HG03045 (cell line): ENCODE measurements at regions not wholly inside any gene's neighbourhood (a gene's known extent, or its start where the extent isn't known, plus 50 kb on each side); places are given as distances from the start of the nearest gene placed in this dataset.
"Not testable (repeated sequence)": the region's sequence is repeated elsewhere in the genome, so short reads cannot be mapped to it uniquely, and the experiment has no call there.

Experiments used
- ATAC-seq: cut with Tn5 transposase; IDR thresholded peaks from one replicate; pipeline ENCODE4 v1.9.1; 2021; ENCODE audit warnings: mild to moderate bottlenecking, moderate library complexity; ENCODE audit not compliant: unreplicated experiment

- ATAC-seq: no peak
These were observed 1067.6 kb upstream of the ACVR2A start for GRCh38 chr2:146777181-146777580.

GRCh38 chr2:146776596-146776995 lies 1068.2 kb upstream of the ACVR2A start:
- no peak for ATAC-seq

DNA sequence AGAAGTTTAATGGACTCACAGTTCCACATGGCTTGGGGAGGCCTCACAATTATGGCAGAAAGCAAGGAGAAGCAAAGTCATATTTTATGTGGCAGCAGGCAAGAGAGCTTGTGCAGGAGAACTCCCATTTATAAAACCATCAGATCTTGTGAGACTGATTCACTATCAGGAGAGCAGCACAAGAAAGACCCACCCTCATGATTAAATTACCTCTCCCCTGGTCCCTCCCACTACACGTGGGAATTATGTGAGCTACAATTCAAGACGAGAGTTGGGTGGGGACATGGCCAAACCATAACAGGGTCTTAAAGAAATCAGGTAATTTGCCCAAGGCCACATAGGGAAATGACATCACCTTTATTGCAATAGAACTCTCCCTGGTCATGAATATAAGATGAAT lies 1073.3 kb upstream of the ACVR2A start:
- no peak for ATAC-seq

GRCh38 chr2:146764301-146764700 lies 1080.5 kb upstream of the ACVR2A start:
- no peak for ATAC-seq

- no peak for ATAC-seq
These were observed 1082.0 kb upstream of the ACVR2A start for GRCh38 chr2:146762786-146763185.

DNA sequence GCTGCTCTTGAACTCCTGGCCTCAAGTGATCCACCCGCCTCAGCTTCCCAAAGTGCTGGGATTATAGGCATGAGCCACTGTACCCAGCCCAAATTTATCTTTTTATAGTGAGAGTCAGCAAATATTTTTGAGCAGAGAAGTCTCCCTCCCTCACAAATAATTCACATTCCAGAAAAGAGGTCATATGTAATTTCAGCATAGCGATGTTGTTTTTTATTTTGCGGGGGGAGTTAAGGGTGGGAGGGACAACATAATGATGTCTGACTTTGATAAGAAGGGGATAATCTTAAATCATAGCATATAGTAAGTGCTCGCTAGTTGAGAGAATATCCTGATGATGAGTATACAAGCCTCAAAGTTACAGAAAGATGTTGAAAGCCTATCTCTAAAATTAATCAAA lies 1090.2 kb upstream of the ACVR2A start:
- no peak for ATAC-seq

DNA sequence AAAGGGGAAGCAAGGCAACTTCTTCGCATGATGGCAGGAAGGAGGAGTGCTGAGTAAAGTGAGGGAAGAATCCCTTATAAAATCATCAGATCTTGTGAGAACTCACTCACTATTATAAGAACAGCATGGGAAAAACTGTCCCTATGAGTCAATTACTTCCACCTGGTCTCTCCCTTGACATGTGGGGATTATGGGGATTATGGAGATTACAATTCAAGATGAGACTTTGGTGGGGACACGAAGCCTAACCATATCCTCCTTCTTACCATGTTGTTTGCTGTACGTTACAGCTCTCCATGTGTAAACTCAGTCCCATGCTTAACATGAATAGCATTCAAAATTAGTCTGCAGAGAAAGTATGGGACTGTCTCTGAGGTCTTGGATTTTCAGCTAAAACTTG lies 1096.8 kb upstream of the ACVR2A start:
- no peak for ATAC-seq

- ATAC-seq: no peak
These were observed 1103.6 kb upstream of the ACVR2A start for GRCh38 chr2:146741260-146741659.

DNA sequence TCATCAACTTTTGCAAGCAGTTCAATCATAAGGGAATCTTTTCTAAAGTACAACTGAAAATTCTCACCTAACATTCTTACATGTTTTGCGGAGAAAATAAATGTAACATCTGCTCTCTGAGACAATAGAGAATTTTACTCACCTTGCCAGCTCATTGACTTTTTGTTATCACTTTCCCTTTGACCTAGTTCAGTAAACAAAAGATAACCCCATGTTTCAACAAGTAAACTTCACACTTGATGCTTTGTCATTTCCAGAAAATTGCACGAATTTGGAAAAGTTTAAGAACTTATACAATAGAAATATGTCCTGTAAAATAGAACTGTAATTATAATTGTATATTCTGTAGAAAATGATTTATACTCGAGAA lies 1110.0 kb upstream of the ACVR2A start:
- ATAC-seq: no peak

DNA sequence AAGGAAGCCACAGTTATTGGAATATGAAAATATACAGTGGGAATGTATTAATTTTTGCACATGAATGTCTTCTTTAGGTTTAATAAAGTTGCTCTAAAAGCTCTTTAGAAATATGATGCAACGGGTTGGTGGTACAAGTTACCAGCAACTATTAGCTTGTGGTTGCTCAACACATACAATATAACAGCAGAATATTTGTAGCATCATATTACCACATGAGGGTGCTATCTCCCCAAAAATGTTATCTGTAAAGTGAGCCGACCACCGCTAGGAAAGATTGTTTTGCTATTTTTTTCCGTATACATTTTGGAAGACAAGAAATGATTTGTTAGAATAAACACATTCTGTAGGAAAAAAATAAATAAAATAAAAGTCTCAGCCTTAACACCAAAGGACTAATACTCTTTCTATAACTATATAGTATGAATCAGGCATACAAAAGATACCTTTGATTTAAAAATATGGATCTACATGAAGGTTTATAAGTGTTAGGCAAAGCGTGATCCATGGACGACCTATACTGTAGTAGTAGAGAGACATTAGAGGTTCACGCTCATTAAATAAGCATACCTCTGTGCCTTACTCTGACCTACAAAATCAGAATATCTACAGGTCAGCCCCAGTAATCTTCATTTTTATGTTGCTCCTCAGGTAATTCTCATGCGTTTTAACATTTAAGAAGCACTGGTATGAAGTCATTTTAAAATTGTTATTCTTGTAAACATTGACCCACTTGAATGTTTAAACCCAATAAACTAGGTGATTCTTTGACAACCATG lies 1110.6 kb upstream of the ACVR2A start:
- no peak for ATAC-seq

- ATAC-seq: no peak
These were observed 1113.9 kb upstream of the ACVR2A start for GRCh38 chr2:146730882-146731281.

DNA sequence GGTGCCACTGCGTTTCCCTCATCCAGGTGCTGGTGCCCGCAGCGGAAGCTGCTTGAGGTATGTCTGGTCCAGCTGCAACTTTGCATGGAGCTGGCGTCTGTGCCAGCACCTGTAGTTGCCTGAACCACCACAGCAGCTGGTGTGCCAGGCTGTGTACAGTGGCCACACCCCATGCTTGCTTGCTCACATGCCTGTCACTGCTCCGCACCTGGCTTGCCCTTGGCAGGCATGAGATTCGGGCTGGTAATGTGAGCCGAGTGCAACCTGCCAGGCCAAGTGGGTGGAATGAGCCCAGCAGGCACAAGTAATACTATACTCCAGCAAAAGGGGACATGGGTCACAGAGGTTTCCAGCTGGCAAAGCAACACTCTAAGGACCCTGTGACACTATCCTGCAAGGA lies 1123.3 kb upstream of the ACVR2A start:
- ATAC-seq: no peak

GRCh38 chr2:146720170-146720569 lies 1124.7 kb upstream of the ACVR2A start:
- ATAC-seq: no peak

GRCh38 chr2:146716591-146716990 lies 1128.2 kb upstream of the ACVR2A start:
- ATAC-seq: no peak

- no peak for ATAC-seq
These were observed 1135.8 kb upstream of the ACVR2A start for GRCh38 chr2:146709004-146709403.

DNA sequence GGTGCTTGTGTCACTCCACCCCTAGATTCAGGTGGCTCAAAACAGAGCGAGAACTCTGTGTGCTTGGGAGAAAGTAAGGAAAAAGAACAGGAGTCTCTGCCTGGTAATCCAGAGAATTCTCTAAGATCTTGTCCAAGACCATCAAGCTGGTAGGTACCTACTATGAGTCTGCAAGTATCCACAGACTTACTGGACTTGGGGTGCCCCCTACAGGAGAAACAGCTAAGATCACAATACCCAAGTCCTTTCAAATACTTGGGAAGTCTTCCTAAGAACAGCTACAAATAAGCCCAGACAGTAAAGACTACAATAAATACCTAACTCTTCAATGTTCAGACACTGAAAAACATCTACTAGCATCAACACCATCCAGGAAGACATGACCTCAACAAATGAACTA lies 1143.6 kb upstream of the ACVR2A start:
- ATAC-seq: no peak

GRCh38 chr2:146697307-146697706 lies 1147.5 kb upstream of the ACVR2A start:
- ATAC-seq: no peak

- ATAC-seq: not testable (repeated sequence)
These were observed 1148.0 kb upstream of the ACVR2A start for GRCh38 chr2:146696787-146697186.

DNA sequence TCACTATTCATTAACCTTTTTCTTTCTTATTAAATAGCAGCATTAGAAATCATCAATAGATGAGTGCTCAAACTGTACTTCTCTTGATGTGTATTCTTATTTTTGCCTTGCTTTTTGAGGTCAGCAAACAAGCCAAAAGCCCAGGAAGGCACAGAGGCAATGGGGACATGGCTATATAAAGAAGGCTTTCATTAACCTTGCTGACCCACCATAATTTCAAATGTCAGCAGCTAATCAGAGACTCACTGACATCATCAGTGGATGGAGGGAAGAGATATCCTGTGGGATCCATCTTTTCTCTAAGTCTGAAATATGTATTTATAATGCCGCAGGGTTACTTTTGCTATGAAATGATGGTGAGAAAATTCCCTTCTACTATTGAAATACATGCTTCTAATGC lies 1162.8 kb upstream of the ACVR2A start:
- no peak for ATAC-seq

- no peak for ATAC-seq
These were observed 1166.3 kb upstream of the ACVR2A start for GRCh38 chr2:146678516-146678915.

GRCh38 chr2:146677280-146677679 lies 1167.5 kb upstream of the ACVR2A start:
- no peak for ATAC-seq

GRCh38 chr2:146669735-146670134 lies 1175.1 kb upstream of the ACVR2A start:
- ATAC-seq: no peak

GRCh38 chr2:146666340-146666739 lies 1178.5 kb upstream of the ACVR2A start:
- no peak for ATAC-seq
